PC-3 (cell line): ENCODE measurements at regions not wholly inside any gene's neighbourhood (a gene's known extent, or its start where the extent isn't known, plus 50 kb on each side); places are given as distances from the start of the nearest gene placed in this dataset.

ENCODE experiments used
- ATAC-seq: fragments of 200-7000 bp; cut with Tn5 transposase; 2 replicates; pipeline ENCODE4 v1.9.1; 2020; ENCODE audit warnings: mild to moderate bottlenecking, moderate library complexity
- BruUV-seq: library from RNA; stranded (reverse); fragments of 400-500 nt; replicated peaks from 2 replicates; lab custom pipeline; 2021; lab: Mats Ljungman, UMichigan
- CTCF ChIA-PET: fragments of 300-600 bp; sonication (Branson Sonifier 250); formaldehyde crosslinking; loops from one replicate; lab custom pipeline; 2022; ENCODE audit warnings: antibody characterized with exemption; lab: Charles Lee
- POLR2A ChIA-PET: fragments of 300-600 bp; sonication (Branson Sonifier 250); formaldehyde crosslinking; loops from one replicate; lab custom pipeline; 2022; ENCODE audit warnings: antibody characterized with exemption; ENCODE audit not compliant: unreplicated experiment; lab: Charles Lee
- DNase-seq: peaks from one replicate; pipeline ENCODE4 v3.0.0-alpha.2; 2015
- H2AFZ ChIP-seq: fragments of 300-600 bp; sonication (generic); 2 replicates; pipeline ENCODE4 v1.6.0; 2016; ENCODE audit warnings: antibody characterized with exemption, low read length
- H3F3A ChIP-seq: fragments of 300-600 bp; sonication (generic); one replicate; pipeline ENCODE4 v1.6.0; 2017; ENCODE audit warnings: antibody characterized with exemption, low read length, control low read depth, mild to moderate bottlenecking; ENCODE audit not compliant: unreplicated experiment
- H3K27ac ChIP-seq: fragments of 300-600 bp; sonication (generic); 2 replicates; pipeline ENCODE4 v1.5.1; 2016; ENCODE audit warnings: mild to moderate bottlenecking, low read length
- H3K27me3 ChIP-seq: fragments of 300-600 bp; sonication (generic); 2 replicates; pipeline ENCODE4 v1.6.1; 2016; ENCODE audit warnings: low read length, mixed read lengths
- H3K36me3 ChIP-seq: fragments of 300-600 bp; sonication (generic); 2 replicates; pipeline ENCODE4 v1.6.1; 2016; ENCODE audit warnings: low read depth, mixed run types, low read length, mixed read lengths
- H3K4me1 ChIP-seq: fragments of 300-600 bp; sonication (generic); 2 replicates; pipeline ENCODE4 v1.5.1; 2016; ENCODE audit warnings: low read length; ENCODE audit not compliant: insufficient read depth
- H3K4me2 ChIP-seq: fragments of 300-600 bp; sonication (generic); 2 replicates; pipeline ENCODE4 v1.6.0; 2016; ENCODE audit warnings: low read length
- H3K4me3 ChIP-seq: fragments of 300-600 bp; sonication (generic); 2 replicates; pipeline ENCODE4 v1.5.1; 2016; ENCODE audit warnings: mild to moderate bottlenecking, low read length, mixed read lengths
- H3K79me2 ChIP-seq: fragments of 300-600 bp; sonication (generic); 2 replicates; pipeline ENCODE4 v1.6.1; 2017; ENCODE audit warnings: low read length, mixed read lengths
- H3K9ac ChIP-seq: fragments of 300-600 bp; sonication (generic); 2 replicates; pipeline ENCODE4 v1.6.0; 2016; ENCODE audit warnings: mild to moderate bottlenecking, low read length
- H3K9me2 ChIP-seq: fragments of 300-600 bp; sonication (generic); replicated peaks from 2 replicates; pipeline ENCODE4 v1.6.1; 2016; ENCODE audit warnings: mixed run types, low read length, mixed read lengths
- H3K9me3 ChIP-seq: fragments of 300-600 bp; sonication (generic); 2 replicates; pipeline ENCODE4 v1.6.1; 2016; ENCODE audit warnings: low read length, mixed read lengths
- H4K20me1 ChIP-seq: fragments of 300-600 bp; sonication (generic); 2 replicates; pipeline ENCODE4 v1.6.1; 2016; ENCODE audit warnings: low read length, mixed read lengths
- CTCF ChIP-seq: fragments of 300-600 bp; sonication (generic); conservative IDR thresholded peaks from 2 replicates; pipeline ENCODE4 v1.5.1; 2017; ENCODE audit warnings: antibody characterized with exemption, low read depth, mild to moderate bottlenecking, low read length
- EZH2 ChIP-seq: fragments of 300-600 bp; sonication (generic); IDR thresholded peaks from one replicate; pipeline ENCODE4 v1.6.1; 2017; ENCODE audit warnings: antibody characterized with exemption, mild to moderate bottlenecking, low read length; ENCODE audit not compliant: unreplicated experiment
- EZH2phosphoT487 ChIP-seq: fragments of 300-600 bp; sonication (generic); IDR thresholded peaks from 2 replicates; pipeline ENCODE4 v1.6.1; 2018; ENCODE audit warnings: mild to moderate bottlenecking, antibody characterized with exemption, low read length, borderline replicate concordance
- intact Hi-C: fragments of 100-400 bp; cut with micrococcal nuclease; formaldehyde crosslinking; loops from 2 replicates; pipeline ENCODE4 v1.9.0; 2023

- DNase-seq, result no peak
- CTCF ChIA-PET, result no interaction called here
- POLR2A ChIA-PET, result no interaction called here
- BruUV-seq, result no TSS peak
- no peak overlapping the region for H3K27ac ChIP-seq
- H3K36me3 ChIP-seq, result no peaks in the 10 kb centered on the region
- no peak for ATAC-seq
- H3K9me2 ChIP-seq, result no peaks in the 10 kb centered on the region
- no peaks in the 10 kb centered on the region for H3F3A ChIP-seq
- no peaks in the 10 kb centered on the region for H3K79me2 ChIP-seq
- H3K4me2 ChIP-seq, result no peak overlapping the region
- no peak overlapping the region for H3K4me3 ChIP-seq
- H3K4me1 ChIP-seq, result no peaks in the 10 kb centered on the region
- H3K9me3 ChIP-seq, result no peaks in the 10 kb centered on the region
- H4K20me1 ChIP-seq, result no peaks in the 10 kb centered on the region
- no peak overlapping the region for H2AFZ ChIP-seq
- intact Hi-C loops, result no loop called here
- no peaks in the 10 kb centered on the region for H3K27me3 ChIP-seq
- no peak for TF ChIP-seq EZH2
- TF ChIP-seq CTCF, result no peak
- no peak for TF ChIP-seq EZH2phosphoT487
- no peak overlapping the region for H3K9ac ChIP-seq
Measured at GRCh38 chr16:26196310-26196709, 504.6 kb downstream of the HS3ST4 start.

GRCh38 chr16:26196802-26197201 lies 505.0 kb downstream of the HS3ST4 start:
- H3K27ac ChIP-seq, result no peak overlapping the region
- no peak overlapping the region for H3K4me2 ChIP-seq
- no peak overlapping the region for H3K4me3 ChIP-seq
- POLR2A ChIA-PET, result no interaction called here
- no peaks in the 10 kb centered on the region for H3K4me1 ChIP-seq
- no peaks in the 10 kb centered on the region for H3K79me2 ChIP-seq
- H4K20me1 ChIP-seq, result no peaks in the 10 kb centered on the region
- no peak for DNase-seq
- TF ChIP-seq EZH2phosphoT487 (no peak), EZH2 (no peak), CTCF (no peak)
- no peaks in the 10 kb centered on the region for H3K27me3 ChIP-seq
- CTCF ChIA-PET, result no interaction called here
- no peak for ATAC-seq
- no peak overlapping the region for H2AFZ ChIP-seq
- no peaks in the 10 kb centered on the region for H3K9me2 ChIP-seq
- H3K9me3 ChIP-seq, result no peaks in the 10 kb centered on the region
- no peaks in the 10 kb centered on the region for H3F3A ChIP-seq
- no TSS peak for BruUV-seq
- H3K36me3 ChIP-seq, result no peaks in the 10 kb centered on the region
- intact Hi-C loops, result no loop called here
- H3K9ac ChIP-seq, result no peak overlapping the region

DNA sequence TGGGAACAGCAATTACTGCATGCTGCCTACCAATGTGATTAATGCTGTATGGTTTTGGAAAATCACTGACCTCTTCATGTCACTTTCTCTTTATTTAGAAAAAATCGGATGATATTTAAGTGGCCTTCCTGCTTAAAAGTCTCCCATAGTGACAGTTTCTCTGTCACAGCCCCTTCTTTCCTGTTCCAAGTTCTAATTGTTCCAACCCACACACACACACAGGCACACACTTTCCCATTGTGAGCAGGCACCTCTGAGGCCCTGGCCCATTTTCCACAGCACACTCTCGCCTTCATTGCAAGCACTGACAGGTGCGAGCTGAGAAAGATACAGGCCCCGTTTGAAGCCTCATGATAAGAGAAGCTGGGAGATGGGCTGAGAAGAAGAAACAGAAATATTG lies 505.9 kb downstream of the HS3ST4 start:
- Histone ChIP-seq H3K4me1 (no peaks in the 10 kb centered on the region), H3K36me3 (no peaks in the 10 kb centered on the region), H3K79me2 (no peaks in the 10 kb centered on the region), H3K27me3 (no peaks in the 10 kb centered on the region), H2AFZ (no peak overlapping the region), H3K4me2 (no peak overlapping the region), H3K9ac (no peak overlapping the region), H3K9me2 (no peaks in the 10 kb centered on the region), H3K9me3 (no peaks in the 10 kb centered on the region), H3K4me3 (no peak overlapping the region), H3K27ac (no peak overlapping the region), H3F3A (no peaks in the 10 kb centered on the region), H4K20me1 (no peaks in the 10 kb centered on the region)
- CTCF ChIA-PET, result no interaction called here
- TF ChIP-seq EZH2phosphoT487 (no peak), EZH2 (no peak)
- intact Hi-C loops, result no loop called here
- BruUV-seq, result no TSS peak
- ATAC-seq, result no peak
- no peak for DNase-seq
- POLR2A ChIA-PET, result no interaction called here
